GM06990 (cell line): ENCODE measurements at regions not wholly inside any gene's neighbourhood (a gene's known extent, or its start where the extent isn't known, plus 50 kb on each side); places are given as distances from the start of the nearest gene placed in this dataset.

ENCODE experiments used
- DNase-seq: peaks from one replicate; pipeline ENCODE4 v3.0.0-alpha.2; 2011; ENCODE audit not compliant: insufficient read length; ENCODE audit errors: extremely low read depth
- H3K27me3 ChIP-seq: replicated peaks from 2 replicates; pipeline ENCODE4 v1.6.0; 2011; ENCODE audit warnings: low read length; ENCODE audit not compliant: control insufficient read depth, insufficient read depth
- H3K36me3 ChIP-seq: 2 replicates; pipeline ENCODE4 v1.5.1; 2011; ENCODE audit warnings: low read length; ENCODE audit not compliant: control insufficient read depth, insufficient read depth
- H3K4me3 ChIP-seq: replicated peaks from 2 replicates; pipeline ENCODE4 v1.5.1; 2011; ENCODE audit warnings: low read depth, mild to moderate bottlenecking, control low read depth, low read length
- CTCF ChIP-seq: IDR thresholded peaks from 2 replicates; pipeline ENCODE4 v1.5.1; 2011; ENCODE audit warnings: low read length, control low read depth, mild to moderate bottlenecking, inconsistent platforms; ENCODE audit not compliant: insufficient read depth, poor library complexity, severe bottlenecking

GRCh38 chr11:128093689-128094088 is 493.7 kb downstream of the ETS1 start:
- Histone ChIP-seq H3K27me3 (no peaks in the 10 kb centered on the region), H3K36me3 (no peaks in the 10 kb centered on the region), H3K4me3 (no peak overlapping the region)
- no peak for TF ChIP-seq CTCF
- no peak for DNase-seq

- Histone ChIP-seq H3K36me3 (no peaks in the 10 kb centered on the region), H3K27me3 (no peaks in the 10 kb centered on the region), H3K4me3 (no peak overlapping the region)
- no peak for DNase-seq
- TF ChIP-seq CTCF, result no peak
Measured at GRCh38 chr11:128089962-128090361, 497.4 kb downstream of the ETS1 start.

- TF ChIP-seq CTCF, result no peak
- no peak for DNase-seq
- no peaks in the 10 kb centered on the region for H3K27me3 ChIP-seq
- no peaks in the 10 kb centered on the region for H3K36me3 ChIP-seq
- no peak overlapping the region for H3K4me3 ChIP-seq
Measured at GRCh38 chr11:128086794-128087193, 500.6 kb downstream of the ETS1 start.

GRCh38 chr11:128085276-128085675 is 502.1 kb downstream of the ETS1 start:
- H3K27me3 ChIP-seq, result no peaks in the 10 kb centered on the region
- DNase-seq, result no peak
- H3K36me3 ChIP-seq, result no peaks in the 10 kb centered on the region
- H3K4me3 ChIP-seq, result no peak overlapping the region
- TF ChIP-seq CTCF, result no peak

GRCh38 chr11:128082574-128082973 is 504.8 kb downstream of the ETS1 start:
- no peak overlapping the region for H3K4me3 ChIP-seq
- no peaks in the 10 kb centered on the region for H3K27me3 ChIP-seq
- H3K36me3 ChIP-seq, result no peaks in the 10 kb centered on the region
- TF ChIP-seq CTCF, result no peak
- DNase-seq, result no peak

GRCh38 chr11:128069665-128070064 is 517.7 kb downstream of the ETS1 start:
- Histone ChIP-seq H3K36me3 (no peaks in the 10 kb centered on the region), H3K4me3 (no peak overlapping the region), H3K27me3 (no peaks in the 10 kb centered on the region)
- no peak for TF ChIP-seq CTCF
- no peak for DNase-seq
